ENCODE measurements at regions not wholly inside any gene's neighbourhood (a gene's known extent, or its start where the extent isn't known, plus 50 kb on each side); places are given as distances from the start of the nearest gene placed in this dataset.
"Not testable (repeated sequence)": the region's sequence is repeated elsewhere in the genome, so short reads cannot be mapped to it uniquely, and the experiment has no call there.

GRCh38 chr2:207321514-207321913 lies 155.8 kb upstream of the KLF7 start:
- no peak for DNase-seq (ENCODE audit: low read depth in 2 of 3, low spot score in 2 of 3)

DNA sequence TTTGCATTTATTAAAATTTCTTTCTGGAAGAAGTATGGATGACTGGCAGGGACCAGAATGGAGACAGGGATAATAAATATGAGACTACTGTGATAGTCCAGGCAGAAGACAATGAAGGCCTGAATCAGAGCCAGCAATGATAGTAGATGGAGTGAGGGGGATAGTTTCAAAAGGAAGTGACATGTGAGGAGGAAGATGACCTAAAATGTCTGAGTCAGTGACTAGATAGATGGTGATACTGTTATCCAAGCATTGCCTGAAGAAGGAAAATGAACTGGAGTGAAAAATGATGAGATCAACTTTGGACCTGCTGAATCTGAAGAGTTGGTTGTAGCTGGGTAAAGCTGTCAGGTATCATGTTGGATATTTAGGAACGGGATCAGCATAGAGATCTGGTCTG lies 158.3 kb upstream of the KLF7 start:
- DNase-seq (ENCODE audit: low read depth in 2 of 3, low spot score in 2 of 3) = no peak

- no peak for DNase-seq (ENCODE audit: low read depth in 2 of 3, low spot score in 2 of 3)
Measured at GRCh38 chr2:207327513-207327912, 161.8 kb upstream of the KLF7 start.

DNA sequence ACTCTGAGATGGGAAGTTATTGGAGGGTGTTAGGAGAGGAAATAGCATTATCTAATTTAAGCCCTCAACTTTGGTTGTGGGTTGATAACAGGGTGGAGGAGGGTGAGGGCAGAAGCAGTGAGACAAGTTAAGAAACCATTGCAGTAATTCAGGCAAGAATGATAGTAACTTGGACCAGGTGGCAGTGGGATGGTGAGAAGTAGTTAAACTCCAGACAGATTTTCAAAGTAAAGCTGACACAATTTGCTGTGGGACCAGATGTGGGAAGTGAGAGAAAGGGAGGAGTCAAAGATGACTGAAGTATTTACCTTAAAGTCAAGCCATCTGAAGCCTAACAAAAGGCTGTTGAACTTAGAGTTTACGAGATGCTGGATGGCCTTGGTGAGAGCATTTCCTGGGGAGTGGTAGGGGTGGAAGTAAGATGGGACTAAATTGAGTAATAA lies 163.2 kb upstream of the KLF7 start:
- no peak for DNase-seq (ENCODE audit: low read depth in 2 of 3, low spot score in 2 of 3)

DNA sequence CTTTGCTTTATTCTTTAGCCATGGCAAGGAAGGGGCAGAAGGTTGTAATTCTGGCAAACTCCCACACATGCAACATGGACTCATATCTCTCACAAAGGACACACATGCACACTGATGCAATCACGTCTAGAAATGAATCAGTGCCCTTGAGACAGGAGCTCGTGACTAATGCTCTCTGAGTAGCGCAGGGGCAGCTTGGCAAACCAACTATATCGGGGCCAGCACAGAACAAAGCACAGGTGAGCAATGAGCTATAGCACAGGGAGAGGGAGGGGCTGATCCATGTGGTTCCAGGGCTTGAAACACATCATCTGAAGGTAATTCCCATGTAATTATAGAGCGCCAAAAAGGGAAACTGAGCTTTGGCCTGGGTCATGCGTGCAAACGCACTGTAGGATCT lies 165.2 kb upstream of the KLF7 start:
- peak in 2 of 3 experiments; percentile 25 to 53 for DNase-seq (ENCODE audit: low read depth in 2 of 3, low spot score in 2 of 3)

DNA sequence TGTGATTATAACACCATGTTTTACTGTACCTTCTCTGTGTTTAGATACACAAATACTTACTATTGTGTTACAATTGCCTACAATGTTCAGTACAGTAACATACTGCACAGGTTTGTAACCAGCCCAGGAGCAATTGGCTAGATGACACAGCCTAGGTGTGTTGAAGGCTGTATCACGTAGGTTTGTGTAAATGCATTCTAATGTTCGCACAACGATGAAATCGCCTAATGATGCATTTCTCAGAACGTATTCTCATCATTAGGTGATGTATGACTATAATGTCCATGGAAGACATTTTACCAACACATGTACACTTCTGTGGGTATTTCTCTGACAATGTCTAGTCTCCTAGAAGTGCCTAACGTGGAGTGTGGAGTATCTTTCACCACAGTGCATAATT lies 165.9 kb upstream of the KLF7 start:
- no peak for DNase-seq (ENCODE audit: low read depth in 2 of 3, low spot score in 2 of 3)

DNA sequence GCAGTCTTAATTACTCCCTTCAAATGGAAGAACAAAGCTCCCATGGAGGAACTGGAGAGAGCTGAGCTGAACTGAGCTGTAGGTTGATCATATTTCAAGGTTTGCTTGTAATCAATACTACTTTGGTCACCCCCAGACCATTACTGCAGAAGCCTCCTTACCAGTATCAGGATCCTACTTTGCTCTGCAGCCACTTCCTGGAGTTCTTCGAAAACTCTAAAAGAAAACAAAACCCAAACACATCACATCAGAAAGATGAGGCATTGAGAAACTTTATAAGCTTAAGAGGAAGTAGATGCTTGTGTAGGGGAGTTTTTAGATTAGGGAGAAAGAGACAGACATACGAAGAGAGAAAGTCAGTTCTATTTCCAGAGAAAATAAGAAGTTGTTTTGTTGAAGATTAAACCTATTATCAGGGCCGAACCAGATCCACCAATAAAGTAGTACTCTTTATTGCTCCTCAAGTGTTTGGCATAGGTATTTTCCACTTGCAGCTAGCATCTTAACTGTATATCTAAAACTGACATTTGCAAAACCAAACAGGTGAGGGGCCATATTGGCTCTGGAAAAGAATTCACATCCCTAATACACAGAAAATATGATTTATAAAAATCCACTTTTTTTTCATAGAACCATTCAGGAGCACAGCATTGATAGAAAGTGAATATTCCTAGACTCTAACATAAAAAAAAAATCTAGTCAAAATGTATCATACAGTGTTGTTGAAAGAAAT lies 166.9 kb upstream of the KLF7 start:
- no peak for DNase-seq (ENCODE audit: low read depth in 2 of 3, low spot score in 2 of 3)

GRCh38 chr2:207333599-207334300 lies 168.0 kb upstream of the KLF7 start:
- no peak for DNase-seq (ENCODE audit: low read depth in 2 of 3, low spot score in 2 of 3)

GRCh38 chr2:207334301-207334623 lies 168.5 kb upstream of the KLF7 start:
- no peak for DNase-seq (ENCODE audit: low read depth in 2 of 3, low spot score in 2 of 3)

DNA sequence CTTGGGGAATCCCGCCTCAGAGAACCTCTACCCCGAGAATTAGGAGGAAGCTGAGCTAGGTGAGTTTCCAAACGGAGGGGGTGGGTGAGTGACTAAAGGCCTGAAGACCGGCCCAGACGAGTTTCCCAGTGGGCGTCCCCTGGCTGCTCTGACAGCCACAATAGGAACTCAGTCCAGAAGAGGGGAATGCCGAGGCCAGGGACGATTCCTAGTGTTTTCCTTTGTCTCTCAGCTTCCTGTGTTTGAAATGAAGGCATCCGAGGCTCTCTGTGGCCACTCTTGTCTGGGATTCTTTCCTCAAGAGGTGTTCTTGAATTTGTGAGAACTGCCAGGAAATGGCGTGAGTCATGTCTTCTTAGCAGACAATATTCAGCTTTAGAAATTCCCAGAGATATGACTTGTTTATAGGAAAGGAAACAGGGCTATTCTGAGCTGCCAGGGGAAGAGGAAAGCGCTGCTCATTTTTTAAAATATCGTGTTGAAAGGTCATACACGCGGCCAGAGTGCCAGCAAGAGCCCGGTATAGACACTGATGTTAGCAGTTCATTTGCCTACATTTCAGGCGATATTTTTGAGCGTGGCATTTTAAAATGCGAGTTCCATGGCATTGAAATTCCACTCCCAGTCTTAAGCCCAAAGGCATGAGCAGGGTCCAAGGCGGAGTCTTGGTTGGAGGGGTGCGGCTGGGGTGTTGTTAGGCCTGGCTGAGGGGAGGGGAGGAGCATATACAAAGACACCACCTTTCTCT lies 169.1 kb upstream of the KLF7 start:
- DNase-seq (ENCODE audit: low read depth in 2 of 3, low spot score in 2 of 3) = peak in 1 of 3 experiments; percentile 11

- DNase-seq (ENCODE audit: low read depth in 2 of 3, low spot score in 2 of 3) = no peak
Measured at GRCh38 chr2:207337234-207338219, 171.8 kb upstream of the KLF7 start.

DNA sequence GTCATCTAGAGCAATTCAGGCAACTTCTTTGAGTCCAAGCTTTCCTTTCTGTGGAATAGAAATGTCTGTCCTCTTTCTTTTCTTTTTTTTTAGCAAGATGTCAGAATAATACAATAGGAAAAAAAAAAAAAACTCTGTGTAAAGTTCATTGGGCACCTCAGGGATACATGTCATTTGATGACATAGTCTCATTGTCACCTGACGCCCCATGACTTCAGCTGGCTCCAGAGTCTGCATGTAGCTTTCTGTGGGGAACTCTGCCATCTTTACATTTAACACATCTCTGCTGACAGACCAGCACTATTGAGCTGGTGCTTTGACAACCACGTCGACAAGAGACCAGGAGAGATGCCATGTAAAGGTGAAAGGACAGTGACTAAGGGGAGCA lies 172.5 kb upstream of the KLF7 start:
- DNase-seq (ENCODE audit: low read depth in 2 of 3, low spot score in 2 of 3) = no peak

- DNase-seq (ENCODE audit: low read depth in 2 of 3, low spot score in 2 of 3) = no peak
Measured at GRCh38 chr2:207338610-207339009, 172.9 kb upstream of the KLF7 start.

DNA sequence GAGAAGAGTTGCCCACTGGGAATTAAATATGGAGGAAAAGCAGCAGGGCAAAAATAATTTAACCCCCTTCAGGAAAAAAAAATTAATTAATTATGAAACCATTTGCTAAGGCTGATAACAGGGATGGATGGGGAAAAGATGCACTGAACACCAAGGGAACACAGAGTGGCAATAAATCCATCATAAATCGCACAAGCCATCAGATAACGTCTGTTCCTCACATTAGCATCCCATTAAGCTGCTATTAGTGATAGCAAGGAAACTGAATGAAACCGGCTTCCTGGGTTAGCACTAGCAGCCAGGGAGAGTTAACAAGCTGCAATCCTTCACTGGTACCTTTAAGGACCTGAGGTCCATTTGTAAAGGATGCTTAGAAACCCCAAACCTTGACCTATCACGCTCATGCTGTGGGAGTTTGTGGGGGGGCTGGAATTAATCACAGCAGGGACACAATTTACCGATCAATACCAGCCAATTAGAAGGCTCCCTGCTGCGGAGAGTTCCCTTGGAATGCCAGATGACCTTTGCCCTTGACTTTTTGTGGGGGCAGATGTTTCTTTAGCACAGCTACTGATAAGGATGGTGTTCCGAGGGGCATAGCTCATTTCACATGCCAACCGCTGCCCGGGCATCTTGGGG lies 175.5 kb upstream of the KLF7 start:
- no peak for DNase-seq (ENCODE audit: low read depth in 2 of 3, low spot score in 2 of 3)

GRCh38 chr2:207341804-207342203 lies 176.1 kb upstream of the KLF7 start:
- no peak for DNase-seq (ENCODE audit: low read depth in 2 of 3, low spot score in 2 of 3)

- DNase-seq (ENCODE audit: low read depth in 2 of 3, low spot score in 2 of 3) = not testable (repeated sequence)
Measured at GRCh38 chr2:207344596-207345394, 179.0 kb upstream of the KLF7 start.

- no peak for DNase-seq (ENCODE audit: low read depth in 2 of 3, low spot score in 2 of 3)
Measured at GRCh38 chr2:207351171-207351570, 178.6 kb upstream of the CREB1 start.

DNA sequence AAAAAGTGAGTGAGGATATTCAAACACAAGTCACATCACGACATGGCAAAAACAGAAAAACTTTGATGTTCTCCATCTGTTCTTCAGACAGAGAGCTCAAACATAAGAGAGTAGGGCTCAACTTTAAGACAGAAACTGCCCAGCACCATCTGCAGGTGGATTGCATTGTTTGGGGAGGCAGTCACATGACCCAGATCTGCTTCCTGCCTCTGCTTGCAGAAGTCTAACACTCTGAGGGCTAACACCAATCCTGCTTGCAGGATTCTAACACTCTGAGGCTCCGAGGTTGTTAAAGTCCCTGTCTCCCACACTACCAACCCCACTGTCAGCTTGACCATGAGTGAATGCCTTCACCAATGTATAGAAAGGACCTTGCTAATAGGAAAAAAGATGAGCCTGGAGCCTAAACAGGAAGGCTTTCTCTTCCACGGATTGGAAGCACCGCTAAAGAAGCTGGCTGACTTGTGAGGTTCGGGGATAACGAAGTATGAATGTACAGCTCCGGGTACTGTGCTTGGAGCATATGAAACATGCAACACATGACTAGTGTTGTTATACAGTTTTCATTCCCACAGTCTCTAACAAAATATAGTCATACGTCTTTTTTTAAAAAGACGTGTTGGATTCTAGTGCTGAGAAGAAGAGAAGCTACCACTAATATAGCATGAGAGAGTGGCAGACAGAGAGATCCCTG lies 176.6 kb upstream of the CREB1 start:
- no peak for DNase-seq (ENCODE audit: low read depth in 2 of 3, low spot score in 2 of 3)

DNA sequence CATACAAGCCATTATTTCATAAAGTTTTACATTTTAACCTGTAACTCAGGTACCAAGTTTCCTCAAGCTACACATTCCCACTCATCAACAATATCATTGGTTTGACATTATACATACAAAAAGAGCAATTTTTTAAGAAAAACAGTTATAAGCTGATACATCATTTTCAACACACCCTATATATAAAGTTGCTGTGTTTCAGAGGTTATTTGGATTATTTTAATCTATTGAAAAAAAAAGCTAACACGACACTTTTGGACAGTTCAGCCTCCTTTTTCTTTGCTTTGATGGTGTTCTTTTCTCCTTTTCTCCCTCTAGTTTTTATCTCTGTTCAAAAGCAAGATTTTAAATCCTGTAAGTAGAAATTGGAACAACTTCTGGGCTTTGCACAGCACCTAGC lies 175.9 kb upstream of the CREB1 start:
- no peak for DNase-seq (ENCODE audit: low read depth in 2 of 3, low spot score in 2 of 3)

Data from activated CD8-positive, alpha-beta memory T cell treated with anti-CD3 and anti-CD28 coated beads for 48 hours (primary cell).